NB4 (cell line): ENCODE measurements at regions not wholly inside any gene's neighbourhood (a gene's known extent, or its start where the extent isn't known, plus 50 kb on each side); places are given as distances from the start of the nearest gene placed in this dataset.

Experiments
- CTCF ChIP-seq: IDR thresholded peaks from one replicate; pipeline ENCODE4 v1.5.1; 2012; ENCODE audit warnings: low read depth, low read length
- MAX ChIP-seq: IDR thresholded peaks from 2 replicates; pipeline ENCODE4 v1.6.1; 2011; ENCODE audit warnings: low read depth, low read length
- POLR2A ChIP-seq: IDR thresholded peaks from 2 replicates; pipeline ENCODE4 v1.6.1; 2011; ENCODE audit warnings: mild to moderate bottlenecking; ENCODE audit not compliant: insufficient read length; ENCODE audit errors: extremely low read depth

DNA sequence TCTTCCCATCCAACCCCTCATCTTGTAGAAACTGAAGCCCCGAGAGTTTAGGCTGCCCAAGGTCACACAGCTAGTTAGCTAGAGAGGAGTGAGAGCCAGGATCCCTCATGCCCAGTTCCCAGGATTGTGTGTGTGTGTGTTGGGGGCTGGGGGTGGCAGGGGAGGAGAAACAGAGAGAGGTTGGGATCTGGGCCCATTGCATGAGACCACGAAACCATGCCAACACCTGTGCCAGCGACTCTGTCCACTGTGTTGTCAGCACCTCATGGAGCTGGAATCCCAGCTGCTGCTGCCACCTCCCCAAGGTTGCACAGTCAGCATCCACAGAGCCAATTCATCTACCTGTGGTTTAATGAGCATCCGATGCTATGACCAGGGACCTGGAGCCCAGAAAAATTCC, 115.4 kb upstream of the ZC3H12A start:
- TF ChIP-seq POLR2A (no peak), CTCF (no peak), MAX (no peak)
